MG63 (cell line): ENCODE measurements at regions not wholly inside any gene's neighbourhood (a gene's known extent, or its start where the extent isn't known, plus 50 kb on each side); places are given as distances from the start of the nearest gene placed in this dataset.
A peak's percentile ranks its signal among the peaks of the same experiment; 100 is the strongest.

Source experiments
- DNase-seq: peaks from one replicate; pipeline ENCODE4 v3.0.0-alpha.2; 2020
- H3K27me3 ChIP-seq: fragments of 250-450 bp; sonication (Bioruptor Pico); 2 replicates; pipeline ENCODE4 v1.5.1; 2020; ENCODE audit warnings: mild to moderate bottlenecking, moderate library complexity
- H3K36me3 ChIP-seq: fragments of 250-450 bp; sonication (Bioruptor Pico); 2 replicates; pipeline ENCODE4 v1.5.1; 2020; ENCODE audit warnings: mild to moderate bottlenecking, moderate library complexity
- H3K4me3 ChIP-seq: fragments of 250-450 bp; sonication (Bioruptor Pico); 2 replicates; pipeline ENCODE4 v1.5.1; 2020; ENCODE audit warnings: mild to moderate bottlenecking, moderate library complexity
- H3K9me3 ChIP-seq: fragments of 250-450 bp; sonication (Bioruptor Pico); 2 replicates; pipeline ENCODE4 v1.5.1; 2020; ENCODE audit warnings: mild to moderate bottlenecking, moderate library complexity

GRCh38 chr16:54546521-54546920, 259.9 kb upstream of the IRX3 start:
- DNase-seq, result peak; percentile 97
- no peaks in the 10 kb centered on the region for H3K27me3 ChIP-seq
- no peak overlapping the region for H3K4me3 ChIP-seq
- H3K36me3 ChIP-seq, result no peaks in the 10 kb centered on the region
- H3K9me3 ChIP-seq, result no peaks in the 10 kb centered on the region

GRCh38 chr16:54545854-54546511, 259.4 kb upstream of the IRX3 start:
- no peak for DNase-seq
- Histone ChIP-seq H3K27me3 (no peaks in the 10 kb centered on the region), H3K36me3 (no peaks in the 10 kb centered on the region), H3K9me3 (no peaks in the 10 kb centered on the region), H3K4me3 (no peak overlapping the region)

- Histone ChIP-seq H3K27me3 (0 out of 2 replicates have a peak, but pooled peaks cover 2% of the 10 kb centered on the region), H3K9me3 (no peaks in the 10 kb centered on the region), H3K4me3 (no peak overlapping the region), H3K36me3 (no peaks in the 10 kb centered on the region)
- no peak for DNase-seq
Observed at GRCh38 chr16:54544553-54545180, 258.1 kb upstream of the IRX3 start.

- no peaks in the 10 kb centered on the region for H3K9me3 ChIP-seq
- H3K27me3 ChIP-seq, result 0 out of 2 replicates have a peak, but pooled peaks cover 2% of the 10 kb centered on the region
- DNase-seq, result no peak
- H3K36me3 ChIP-seq, result no peaks in the 10 kb centered on the region
- H3K4me3 ChIP-seq, result no peak overlapping the region
Observed at GRCh38 chr16:54542805-54543505, 256.4 kb upstream of the IRX3 start.

GRCh38 chr16:54540525-54541180, 254.1 kb upstream of the IRX3 start:
- H3K4me3 ChIP-seq, result no peak overlapping the region
- DNase-seq, result no peak

GRCh38 chr16:54538276-54538675, 251.7 kb upstream of the IRX3 start:
- no peaks in the 10 kb centered on the region for H3K36me3 ChIP-seq
- H3K4me3 ChIP-seq, result no peak overlapping the region
- H3K27me3 ChIP-seq, result 0 out of 2 replicates have a peak, but pooled peaks cover 2% of the 10 kb centered on the region
- 0 out of 2 replicates have a peak, but pooled peaks cover 1% of the 10 kb centered on the region for H3K9me3 ChIP-seq
- peak; percentile 26 for DNase-seq

More at GRCh38 chr16:54540525-54541180, 254.1 kb upstream of the IRX3 start:
- H3K36me3 ChIP-seq, result no peaks in the 10 kb centered on the region
- H3K9me3 ChIP-seq, result no peaks in the 10 kb centered on the region
- H3K27me3 ChIP-seq, result 0 out of 2 replicates have a peak, but pooled peaks cover 2% of the 10 kb centered on the region

- Histone ChIP-seq H3K4me3 (no peak overlapping the region), H3K36me3 (no peaks in the 10 kb centered on the region), H3K27me3 (no peaks in the 10 kb centered on the region), H3K9me3 (peaks cover 15% of the 10 kb centered on the region)
- no peak for DNase-seq
Observed at GRCh38 chr16:54533856-54534490, 247.4 kb upstream of the IRX3 start.

- peaks cover 40% of the 10 kb centered on the region for H3K9me3 ChIP-seq
- no peaks in the 10 kb centered on the region for H3K27me3 ChIP-seq
- H3K4me3 ChIP-seq, result no peak overlapping the region
- H3K36me3 ChIP-seq, result no peaks in the 10 kb centered on the region
- peak; percentile 73 for DNase-seq
Observed at GRCh38 chr16:54526916-54527315, 240.3 kb upstream of the IRX3 start.

- H3K4me3 ChIP-seq, result no peak overlapping the region
- no peaks in the 10 kb centered on the region for H3K27me3 ChIP-seq
- H3K9me3 ChIP-seq, result peaks cover 40% of the 10 kb centered on the region
- no peaks in the 10 kb centered on the region for H3K36me3 ChIP-seq
- no peak for DNase-seq
Observed at GRCh38 chr16:54526087-54526486, 239.5 kb upstream of the IRX3 start.

GRCh38 chr16:54525104-54525503, 238.5 kb upstream of the IRX3 start:
- Histone ChIP-seq H3K27me3 (no peaks in the 10 kb centered on the region), H3K9me3 (peaks cover 40% of the 10 kb centered on the region), H3K36me3 (no peaks in the 10 kb centered on the region), H3K4me3 (no peak overlapping the region)
- DNase-seq, result no peak

- Histone ChIP-seq H3K36me3 (no peaks in the 10 kb centered on the region), H3K4me3 (no peak overlapping the region), H3K27me3 (no peaks in the 10 kb centered on the region), H3K9me3 (peaks cover 36% of the 10 kb centered on the region)
- no peak for DNase-seq
Observed at GRCh38 chr16:54522584-54522983, 236.0 kb upstream of the IRX3 start.

GRCh38 chr16:54521327-54521726, 234.7 kb upstream of the IRX3 start:
- no peaks in the 10 kb centered on the region for H3K27me3 ChIP-seq
- no peak overlapping the region for H3K4me3 ChIP-seq
- H3K36me3 ChIP-seq, result no peaks in the 10 kb centered on the region
- DNase-seq, result no peak
- H3K9me3 ChIP-seq, result peaks cover 31% of the 10 kb centered on the region

- Histone ChIP-seq H3K27me3 (no peaks in the 10 kb centered on the region), H3K4me3 (no peak overlapping the region), H3K36me3 (no peaks in the 10 kb centered on the region), H3K9me3 (peaks cover 11% of the 10 kb centered on the region)
- DNase-seq, result no peak
Observed at GRCh38 chr16:54519161-54519695, 232.6 kb upstream of the IRX3 start.

- H3K27me3 ChIP-seq, result no peaks in the 10 kb centered on the region
- DNase-seq, result no peak
- peaks cover 6% of the 10 kb centered on the region for H3K9me3 ChIP-seq
- no peaks in the 10 kb centered on the region for H3K36me3 ChIP-seq
- no peak overlapping the region for H3K4me3 ChIP-seq
Observed at GRCh38 chr16:54517181-54517580, 230.6 kb upstream of the IRX3 start.

- Histone ChIP-seq H3K36me3 (no peaks in the 10 kb centered on the region), H3K4me3 (no peak overlapping the region), H3K27me3 (no peaks in the 10 kb centered on the region), H3K9me3 (no peaks in the 10 kb centered on the region)
- no peak for DNase-seq
Observed at GRCh38 chr16:54512467-54512995, 225.9 kb upstream of the IRX3 start.

GRCh38 chr16:54511222-54511731, 224.7 kb upstream of the IRX3 start:
- Histone ChIP-seq H3K27me3 (no peaks in the 10 kb centered on the region), H3K9me3 (no peaks in the 10 kb centered on the region), H3K36me3 (no peaks in the 10 kb centered on the region), H3K4me3 (no peak overlapping the region)
- DNase-seq, result peak; percentile 84
